SK-N-SH (cell line): ENCODE measurements at regions not wholly inside any gene's neighbourhood (a gene's known extent, or its start where the extent isn't known, plus 50 kb on each side); places are given as distances from the start of the nearest gene placed in this dataset.

Experiments used
- CTCF ChIA-PET: fragments of 300-600, 350-600 bp; formaldehyde crosslinking; extraction: SDS; loops from one replicate; lab custom pipeline; 2021; lab: Yijun Ruan, JAX
- POLR2A ChIA-PET: fragments of 350-600 bp; sonication (Branson Sonifier 250); formaldehyde crosslinking; extraction: SDS; loops from one replicate; lab custom pipeline; 2020; ENCODE audit warnings: antibody characterized with exemption, inconsistent platforms; lab: Yijun Ruan, JAX
- DNase-seq: peaks from one replicate; pipeline ENCODE4 v3.0.0; 2012
- H2AFZ ChIP-seq: fragments of 200-600 bp; sonication (generic); 2 replicates; pipeline ENCODE4 v1.8.1; 2016; ENCODE audit warnings: antibody characterized with exemption, mild to moderate bottlenecking, low read depth
- H3F3A ChIP-seq: fragments of 200-600 bp; sonication (generic); replicated peaks from 2 replicates; pipeline ENCODE3; 2016; ENCODE audit warnings: antibody characterized with exemption, mild to moderate bottlenecking; ENCODE audit not compliant: insufficient read depth
- H3K27ac ChIP-seq, 2 experiments: fragments of 200-500 bp in 1 of 2; fragments of 200-600 bp in 1 of 2; sonication (Bioruptor generic) in 1 of 2; sonication (generic), shearing (Covaris generic) in 1 of 2; 2 replicates each; pipeline versions ENCODE4 v1.5.1 to v1.6.1; 2014 to 2016; ENCODE audit warnings: low read depth in 2 of 2, inconsistent platforms in 1 of 2, low read length in 1 of 2, mild to moderate bottlenecking in 1 of 2, mixed read lengths in 1 of 2
- H3K27me3 ChIP-seq: fragments of 200-600 bp; sonication (generic), shearing (Covaris generic); 2 replicates; pipeline ENCODE4 v1.6.1; 2016; ENCODE audit warnings: mixed run types; ENCODE audit not compliant: insufficient read depth
- H3K36me3 ChIP-seq, 2 experiments: fragments of 200-500 bp in 1 of 2; fragments of 200-600 bp in 1 of 2; sonication (Bioruptor generic) in 1 of 2; sonication (generic) in 1 of 2; replicated peaks in 1 of 2; 2 replicates each; pipeline versions ENCODE3 to v1.5.1; 2014 to 2016; ENCODE audit warnings: low read length in 1 of 2, mild to moderate bottlenecking in 1 of 2; ENCODE audit not compliant: insufficient read depth in 2 of 2, control insufficient read depth in 1 of 2
- H3K4me1 ChIP-seq, 2 experiments: fragments of 200-500 bp in 1 of 2; fragments of 200-600 bp in 1 of 2; sonication (Bioruptor generic) in 1 of 2; sonication (generic), shearing (Covaris generic) in 1 of 2; 2 replicates each; pipeline versions ENCODE4 v1.5.1 to v1.6.1; 2014 to 2016; ENCODE audit warnings: low read depth in 1 of 2, low read length in 1 of 2, mixed run types in 1 of 2; ENCODE audit not compliant: insufficient read depth in 2 of 2, control insufficient read depth in 1 of 2
- H3K4me2 ChIP-seq: fragments of 200-600 bp; sonication (generic), shearing (Covaris generic); 2 replicates; pipeline ENCODE4 v1.6.1; 2017; ENCODE audit warnings: mixed run types
- H3K4me3 ChIP-seq, 2 experiments: fragments of 200-500 bp in 1 of 2; fragments of 200-600 bp in 1 of 2; sonication (Bioruptor generic) in 1 of 2; sonication (generic), shearing (Covaris generic) in 1 of 2; 2 replicates each; pipeline versions ENCODE4 v1.5.1 to v1.8.1; 2014 to 2016; ENCODE audit warnings: low read depth in 2 of 2, inconsistent platforms in 1 of 2, low read length in 1 of 2, mild to moderate bottlenecking in 1 of 2, mixed read lengths in 1 of 2, moderate library complexity in 1 of 2
- H3K79me2 ChIP-seq: fragments of 200-600 bp; sonication (generic); 2 replicates; pipeline ENCODE4 v1.8.1; 2017; ENCODE audit warnings: mild to moderate bottlenecking; ENCODE audit not compliant: insufficient read depth
- H3K9ac ChIP-seq: fragments of 200-600 bp; sonication (generic); 2 replicates; pipeline ENCODE4 v1.6.1; 2017; ENCODE audit warnings: mixed run types
- H3K9me2 ChIP-seq: fragments of 200-600 bp; sonication (generic); 2 replicates; pipeline ENCODE4 v1.6.1; 2017; ENCODE audit warnings: mixed run types
- H3K9me3 ChIP-seq: fragments of 200-600 bp; sonication (generic); 2 replicates; pipeline ENCODE4 v1.6.1; 2017; ENCODE audit warnings: mixed run types, mild to moderate bottlenecking, moderate library complexity
- H4K20me1 ChIP-seq: fragments of 200-600 bp; sonication (generic); 2 replicates; pipeline ENCODE4 v1.6.1; 2017; ENCODE audit warnings: mild to moderate bottlenecking, mixed run types; ENCODE audit not compliant: insufficient read depth
- CTCF ChIP-seq: fragments of 200-600 bp; sonication (generic); IDR thresholded peaks from 2 replicates; pipeline ENCODE4 v1.6.1; 2017; ENCODE audit warnings: antibody characterized with exemption, mild to moderate bottlenecking, moderate library complexity
- FOSL2 ChIP-seq: IDR thresholded peaks from 2 replicates; pipeline ENCODE4 v1.4.0; 2012; ENCODE audit warnings: low read depth, mild to moderate bottlenecking, moderate library complexity, borderline replicate concordance
- FOXJ3 ChIP-seq: sonication (generic); formaldehyde crosslinking; IDR thresholded peaks from 2 replicates; pipeline ENCODE4 v1.5.1; 2020; ENCODE audit warnings: mild to moderate bottlenecking, missing genetic modification reagents
- GATA2 ChIP-seq: sonication (generic); formaldehyde crosslinking; IDR thresholded peaks from 2 replicates; pipeline ENCODE4 v1.5.0; 2020; ENCODE audit warnings: mild to moderate bottlenecking, missing genetic modification reagents
- MAX ChIP-seq: IDR thresholded peaks from 2 replicates; pipeline ENCODE4 v1.4.0; 2012; ENCODE audit warnings: low read depth
- NFIC ChIP-seq: IDR thresholded peaks from 2 replicates; pipeline ENCODE4 v1.4.0; 2012; ENCODE audit warnings: borderline replicate concordance
- NRF1 ChIP-seq: IDR thresholded peaks from 2 replicates; pipeline ENCODE4 v1.6.1; 2012; ENCODE audit warnings: low read depth, mild to moderate bottlenecking, low read length
- RCOR1 ChIP-seq: fragments of 150-350 bp; IDR thresholded peaks from 2 replicates; pipeline ENCODE4 v1.6.1; 2017; ENCODE audit warnings: antibody characterized with exemption, low read length
- TAF1 ChIP-seq: IDR thresholded peaks from 2 replicates; pipeline ENCODE4 v1.6.1; 2012; ENCODE audit warnings: low read depth, mild to moderate bottlenecking, low read length, moderate library complexity, borderline replicate concordance
- TCF12 ChIP-seq: IDR thresholded peaks from 2 replicates; pipeline ENCODE4 v1.4.0; 2012
- TEAD4 ChIP-seq: IDR thresholded peaks from 2 replicates; pipeline ENCODE4 v1.4.0; 2012; ENCODE audit warnings: mild to moderate bottlenecking, borderline replicate concordance; ENCODE audit not compliant: insufficient read depth
- USF1 ChIP-seq: IDR thresholded peaks from 2 replicates; pipeline ENCODE4 v1.4.0; 2012; ENCODE audit warnings: low read depth, borderline replicate concordance
- WGBS: methylation state at CpG from one replicate; pipeline ENCODE4 v1.1.6; 2017; ENCODE audit warnings: low lambda C conversion rate; 5-methylcytosine and 5-hydroxymethylcytosine counted together
- TF ChIP-seq, protein P1 (sequence below): fragments of 150-350 bp; IDR thresholded peaks from 2 replicates; pipeline ENCODE4 v1.6.1; 2016; ENCODE audit warnings: mild to moderate bottlenecking, low read depth, low read length
- TF ChIP-seq, protein P2 (sequence below): fragments of 150-350 bp; IDR thresholded peaks from 2 replicates; pipeline ENCODE4 v1.6.1; 2017; ENCODE audit warnings: antibody characterized with exemption, low read length, low read depth, borderline replicate concordance

- DNase-seq = peak; percentile 11
- Histone ChIP-seq H3K9ac (no peak overlapping the region), H3K9me3 (0 out of 2 replicates have a peak, but pooled peaks cover 4% of the 10 kb centered on the region), H3F3A (no peaks in the 10 kb centered on the region), H3K36me3 (no peaks in the 10 kb centered on the region), H3K27ac (peak overlapping the region in 1 of 2 experiments; percentile 81; a peak in 2 of 4 replicates), H4K20me1 (no peaks in the 10 kb centered on the region), H3K9me2 (no peaks in the 10 kb centered on the region), H3K27me3 (no peaks in the 10 kb centered on the region), H3K4me3 (no peak overlapping the region), H3K4me2 (no peak overlapping the region; the same call in 1 of the 2 replicates), H2AFZ (no peak overlapping the region), H3K79me2 (no peaks in the 10 kb centered on the region), H3K4me1 (peaks cover 0 to 6% of the 10 kb centered on the region in 2 experiments; a peak in 1 of 4 replicates)
- TF ChIP-seq RCOR1 = no peak
- TF ChIP-seq GATA2 (CRISPR knock-in tag) = no peak
- TF ChIP-seq TEAD4 = 0 out of 2 replicates have a peak, but pooled peaks have one; percentile 16
- no peak for TF ChIP-seq TAF1
- 0 out of 2 replicates have a peak, but pooled peaks have one; percentile 21 for TF ChIP-seq NFIC
- no peak for TF ChIP-seq NRF1
- TF ChIP-seq, protein P1, sequence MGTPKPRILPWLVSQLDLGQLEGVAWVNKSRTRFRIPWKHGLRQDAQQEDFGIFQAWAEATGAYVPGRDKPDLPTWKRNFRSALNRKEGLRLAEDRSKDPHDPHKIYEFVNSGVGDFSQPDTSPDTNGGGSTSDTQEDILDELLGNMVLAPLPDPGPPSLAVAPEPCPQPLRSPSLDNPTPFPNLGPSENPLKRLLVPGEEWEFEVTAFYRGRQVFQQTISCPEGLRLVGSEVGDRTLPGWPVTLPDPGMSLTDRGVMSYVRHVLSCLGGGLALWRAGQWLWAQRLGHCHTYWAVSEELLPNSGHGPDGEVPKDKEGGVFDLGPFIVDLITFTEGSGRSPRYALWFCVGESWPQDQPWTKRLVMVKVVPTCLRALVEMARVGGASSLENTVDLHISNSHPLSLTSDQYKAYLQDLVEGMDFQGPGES = no peak
- no peak for TF ChIP-seq FOXJ3
- no peak for TF ChIP-seq FOSL2
- TF ChIP-seq MAX = no peak
- TF ChIP-seq TCF12 = peak; percentile 33; the same call in 1 of the 2 replicates
- TF ChIP-seq, protein P2, sequence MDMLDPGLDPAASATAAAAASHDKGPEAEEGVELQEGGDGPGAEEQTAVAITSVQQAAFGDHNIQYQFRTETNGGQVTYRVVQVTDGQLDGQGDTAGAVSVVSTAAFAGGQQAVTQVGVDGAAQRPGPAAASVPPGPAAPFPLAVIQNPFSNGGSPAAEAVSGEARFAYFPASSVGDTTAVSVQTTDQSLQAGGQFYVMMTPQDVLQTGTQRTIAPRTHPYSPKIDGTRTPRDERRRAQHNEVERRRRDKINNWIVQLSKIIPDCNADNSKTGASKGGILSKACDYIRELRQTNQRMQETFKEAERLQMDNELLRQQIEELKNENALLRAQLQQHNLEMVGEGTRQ = no peak
- ChIA-PET CTCF (interaction anchor here (1.1 kb wide), 1 partner anchor 13 kb away, joined by 3 read pairs; no protein-coding TSS in a partner anchor), POLR2A (interaction anchor here (0.7 kb wide), 1 partner anchor 12 kb away, joined by 3 read pairs; no protein-coding TSS in a partner anchor)
- WGBS = 4% methylated on average over 4 of the region's 4 CpGs
Observed at GRCh38 chr10:108250936-108251620, 1086.6 kb upstream of the SORCS1 start.

- Histone ChIP-seq H2AFZ (no peak overlapping the region), H3K79me2 (no peaks in the 10 kb centered on the region)
- POLR2A ChIA-PET = no interaction called here
- TF ChIP-seq CTCF = peak; percentile 27
- TF ChIP-seq USF1 = no peak
- TF ChIP-seq, all 33 proteins: peak for 1
- DNase-seq = no peak
- CTCF ChIA-PET = interaction anchor here (0.6 kb wide), 1 partner anchor 1511 kb away, joined by 3 read pairs; no protein-coding TSS in a partner anchor
- no peaks in the 10 kb centered on the region for H3K27me3 ChIP-seq
- WGBS = 31% methylated on average over 3 of the region's 3 CpGs
- H3K4me3 ChIP-seq = no peak overlapping the region
- H3K9ac ChIP-seq = no peak overlapping the region
- peak overlapping the region in 1 of 2 experiments; percentile 81; a peak in 1 of 4 replicates for H3K27ac ChIP-seq
- no peaks in the 10 kb centered on the region for H3K36me3 ChIP-seq
- H3F3A ChIP-seq = no peaks in the 10 kb centered on the region
- no peaks in the 10 kb centered on the region for H4K20me1 ChIP-seq
- H3K4me2 ChIP-seq = no peak overlapping the region
- 0 out of 2 replicates have a peak, but pooled peaks cover 4% of the 10 kb centered on the region for H3K9me3 ChIP-seq
- H3K4me1 ChIP-seq = peaks cover 0 to 6% of the 10 kb centered on the region in 2 experiments; a peak in 1 of 4 replicates
- no peaks in the 10 kb centered on the region for H3K9me2 ChIP-seq
Observed at GRCh38 chr10:108249940-108250339, 1085.4 kb upstream of the SORCS1 start.
